H1 (cell line): ENCODE measurements at regions not wholly inside any gene's neighbourhood (a gene's known extent, or its start where the extent isn't known, plus 50 kb on each side); places are given as distances from the start of the nearest gene placed in this dataset.

Experiments used
- SAP30 ChIP-seq: fragments of 300-600 bp; sonication (generic); IDR thresholded peaks from 2 replicates; pipeline ENCODE4 v1.7.1; 2012; ENCODE audit warnings: low read length, moderate library complexity, mild to moderate bottlenecking, inconsistent platforms; ENCODE audit not compliant: insufficient read depth, insufficient replicate concordance

- TF ChIP-seq SAP30 = no peak
Measured at GRCh38 chr3:99373088-99373845, 265.1 kb upstream of the COL8A1 start (continued).
